HL-60 (cell line): ENCODE measurements at regions not wholly inside any gene's neighbourhood (a gene's known extent, or its start where the extent isn't known, plus 50 kb on each side); places are given as distances from the start of the nearest gene placed in this dataset.

ENCODE experiments used
- DNase-seq, 2 experiments: peaks; one replicate each; pipeline ENCODE4 v3.0.0-alpha.2; 2010 to 2020; ENCODE audit warnings: low read depth in 1 of 2, low spot score in 1 of 2
- H3K27ac ChIP-seq: fragments of 250-450 bp; sonication (Bioruptor Pico); replicated peaks from 2 replicates; pipeline ENCODE4 v1.5.1; 2020; ENCODE audit warnings: mild to moderate bottlenecking, moderate library complexity
- H3K27me3 ChIP-seq: fragments of 250-450 bp; sonication (Bioruptor Pico); 2 replicates; pipeline ENCODE4 v1.5.1; 2021; ENCODE audit warnings: mild to moderate bottlenecking, moderate library complexity; ENCODE audit not compliant: insufficient read depth, poor library complexity, severe bottlenecking
- H3K4me3 ChIP-seq: replicated peaks from 2 replicates; pipeline ENCODE4 v1.5.1; 2011; ENCODE audit warnings: mild to moderate bottlenecking, control low read depth, low read length; ENCODE audit not compliant: insufficient read depth
- CTCF ChIP-seq: IDR thresholded peaks from one replicate; pipeline ENCODE4 v1.5.1; 2011; ENCODE audit warnings: low read length, control low read depth, inconsistent platforms; ENCODE audit not compliant: insufficient read depth
- GABPA ChIP-seq: IDR thresholded peaks from 2 replicates; pipeline ENCODE4 v1.6.1; 2012; ENCODE audit warnings: low read depth
- POLR2AphosphoS5 ChIP-seq: IDR thresholded peaks from 2 replicates; pipeline ENCODE4 v1.6.1; 2012; ENCODE audit warnings: low read depth
- REST ChIP-seq: IDR thresholded peaks from 2 replicates; pipeline ENCODE4 v1.6.1; 2012; ENCODE audit warnings: low read depth; ENCODE audit not compliant: insufficient replicate concordance
- SPI1 ChIP-seq: IDR thresholded peaks from 2 replicates; pipeline ENCODE4 v1.6.1; 2012; ENCODE audit warnings: low read depth, mild to moderate bottlenecking, borderline replicate concordance

GRCh38 chr18:38980420-38980819, 1414.8 kb upstream of the CELF4 start:
- Histone ChIP-seq H3K27me3 (no peaks in the 10 kb centered on the region), H3K4me3 (no peak overlapping the region), H3K27ac (no peak overlapping the region)
- DNase-seq, result no peak
- TF ChIP-seq GABPA (no peak), POLR2AphosphoS5 (no peak), SPI1 (no peak), REST (no peak), CTCF (no peak)

GRCh38 chr18:38972571-38972970, 1407.0 kb upstream of the CELF4 start:
- no peak for TF ChIP-seq REST
- no peak for TF ChIP-seq SPI1
- TF ChIP-seq CTCF, result no peak
- TF ChIP-seq POLR2AphosphoS5, result no peak
- TF ChIP-seq GABPA, result no peak
- Histone ChIP-seq H3K27me3 (no peaks in the 10 kb centered on the region), H3K4me3 (no peak overlapping the region), H3K27ac (no peak overlapping the region)
- DNase-seq, result no peak

- TF ChIP-seq CTCF (no peak), SPI1 (no peak), REST (no peak), GABPA (no peak), POLR2AphosphoS5 (no peak)
- Histone ChIP-seq H3K27me3 (no peaks in the 10 kb centered on the region), H3K27ac (no peak overlapping the region), H3K4me3 (no peak overlapping the region)
- no peak for DNase-seq
Measured at GRCh38 chr18:38971881-38972280, 1406.3 kb upstream of the CELF4 start.
